ENCODE measurements at regions not wholly inside any gene's neighbourhood (a gene's known extent, or its start where the extent isn't known, plus 50 kb on each side); places are given as distances from the start of the nearest gene placed in this dataset.

DNA sequence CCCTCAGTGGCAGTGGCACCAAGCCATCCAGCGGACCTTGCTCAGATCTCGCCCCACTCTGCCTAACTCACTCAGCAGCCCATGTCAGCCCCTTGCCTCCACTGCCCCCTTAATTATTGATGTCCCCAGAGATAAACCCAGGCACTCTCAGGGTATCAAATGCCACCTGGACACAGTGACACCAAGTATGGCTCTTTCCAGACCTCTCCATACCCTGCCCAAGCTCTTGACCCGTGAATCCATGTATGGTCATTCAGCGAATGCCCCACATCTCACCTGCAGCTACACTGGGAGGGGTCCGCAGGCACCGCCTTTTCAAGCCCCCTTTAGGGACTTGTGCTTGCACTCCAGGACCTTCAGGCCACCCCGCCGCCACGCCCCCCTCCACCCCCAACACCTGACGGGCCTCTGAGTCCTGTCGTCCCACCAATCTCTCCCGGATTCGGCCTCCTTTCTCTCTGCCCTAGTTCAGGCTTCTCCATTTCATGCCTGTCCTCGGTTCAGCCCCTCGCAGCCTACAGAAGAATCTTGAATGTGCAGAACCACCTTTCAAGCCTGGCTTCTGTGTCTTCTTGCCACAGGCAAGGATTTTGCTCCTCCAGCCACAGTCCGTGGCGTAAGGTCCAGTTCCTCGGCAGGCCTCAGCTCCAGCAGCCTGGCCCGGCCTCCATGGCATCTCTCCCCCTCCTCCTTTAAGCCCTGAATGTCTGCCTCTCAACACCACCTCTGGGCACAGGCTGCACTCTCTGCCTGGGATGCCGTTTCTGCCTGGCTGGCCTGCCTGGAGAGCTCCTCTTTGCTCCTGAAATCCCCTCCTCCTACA is 54.1 kb upstream of the ODC1 start (continued):
- TF ChIP-seq, protein P1, sequence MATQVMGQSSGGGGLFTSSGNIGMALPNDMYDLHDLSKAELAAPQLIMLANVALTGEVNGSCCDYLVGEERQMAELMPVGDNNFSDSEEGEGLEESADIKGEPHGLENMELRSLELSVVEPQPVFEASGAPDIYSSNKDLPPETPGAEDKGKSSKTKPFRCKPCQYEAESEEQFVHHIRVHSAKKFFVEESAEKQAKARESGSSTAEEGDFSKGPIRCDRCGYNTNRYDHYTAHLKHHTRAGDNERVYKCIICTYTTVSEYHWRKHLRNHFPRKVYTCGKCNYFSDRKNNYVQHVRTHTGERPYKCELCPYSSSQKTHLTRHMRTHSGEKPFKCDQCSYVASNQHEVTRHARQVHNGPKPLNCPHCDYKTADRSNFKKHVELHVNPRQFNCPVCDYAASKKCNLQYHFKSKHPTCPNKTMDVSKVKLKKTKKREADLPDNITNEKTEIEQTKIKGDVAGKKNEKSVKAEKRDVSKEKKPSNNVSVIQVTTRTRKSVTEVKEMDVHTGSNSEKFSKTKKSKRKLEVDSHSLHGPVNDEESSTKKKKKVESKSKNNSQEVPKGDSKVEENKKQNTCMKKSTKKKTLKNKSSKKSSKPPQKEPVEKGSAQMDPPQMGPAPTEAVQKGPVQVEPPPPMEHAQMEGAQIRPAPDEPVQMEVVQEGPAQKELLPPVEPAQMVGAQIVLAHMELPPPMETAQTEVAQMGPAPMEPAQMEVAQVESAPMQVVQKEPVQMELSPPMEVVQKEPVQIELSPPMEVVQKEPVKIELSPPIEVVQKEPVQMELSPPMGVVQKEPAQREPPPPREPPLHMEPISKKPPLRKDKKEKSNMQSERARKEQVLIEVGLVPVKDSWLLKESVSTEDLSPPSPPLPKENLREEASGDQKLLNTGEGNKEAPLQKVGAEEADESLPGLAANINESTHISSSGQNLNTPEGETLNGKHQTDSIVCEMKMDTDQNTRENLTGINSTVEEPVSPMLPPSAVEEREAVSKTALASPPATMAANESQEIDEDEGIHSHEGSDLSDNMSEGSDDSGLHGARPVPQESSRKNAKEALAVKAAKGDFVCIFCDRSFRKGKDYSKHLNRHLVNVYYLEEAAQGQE (IDR thresholded peaks at IDR 0.05; ENCODE audit: unreplicated experiment), result no peak
- no peak for TF ChIP-seq ZNF331 (CRISPR knock-in tag; IDR thresholded peaks at IDR 0.05; ENCODE audit: low read depth)

DNA sequence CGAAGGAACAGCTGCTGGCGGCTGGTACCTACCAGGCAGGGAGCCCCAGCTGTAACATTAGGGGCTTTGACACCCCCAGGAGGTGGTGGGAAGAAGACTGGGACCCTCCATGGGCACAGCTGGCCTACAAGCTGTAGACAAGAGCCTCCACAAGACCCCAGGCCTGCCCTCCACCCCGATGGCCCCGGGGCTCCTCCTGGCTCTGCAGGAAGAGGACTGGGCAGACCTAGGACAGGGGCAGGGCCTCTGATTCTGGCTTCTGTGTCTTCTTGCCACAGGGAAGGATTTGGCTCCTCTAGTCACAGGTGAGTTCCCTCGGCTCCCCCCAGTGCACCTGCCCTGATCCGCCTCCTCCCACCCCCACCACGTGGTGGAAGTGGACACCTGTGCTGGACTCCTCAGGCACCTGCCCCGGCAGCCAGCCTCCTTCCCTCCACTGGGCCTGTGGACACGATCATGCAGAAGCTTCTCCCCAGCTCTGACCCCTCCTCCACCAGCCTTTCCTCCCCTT is 53.4 kb upstream of the ODC1 start:
- H3K27ac ChIP-seq (ENCODE audit: low read depth), result no peak overlapping the region
- DNase-seq (ENCODE audit: low spot score) (no peak), ATAC-seq (no peak)
- Mint-ChIP-seq H3K27me3 (ENCODE audit: insufficient read depth, low read depth, poor library complexity) (peaks cover 3% of the 10 kb centered on the region), H3K9me3 (no peaks in the 10 kb centered on the region), H3K4me3 (no peak overlapping the region; the same call in 2 of the 3 replicates), H3K4me1 (peaks cover 2% of the 10 kb centered on the region; the same call in 2 of the 3 replicates), H3K27ac (no peak overlapping the region), H3K36me3 (ENCODE audit: low read depth) (no peaks in the 10 kb centered on the region)
- TF ChIP-seq POLR2AphosphoS5 (IDR thresholded peaks at IDR 0.05; ENCODE audit: low read depth) (no peak), CREB1 (CRISPR knock-in tag; IDR thresholded peaks at IDR 0.05; ENCODE audit: low read depth) (no peak), JUNB (IDR thresholded peaks at IDR 0.05; ENCODE audit: unreplicated experiment) (no peak), NANOG (IDR thresholded peaks at IDR 0.05; ENCODE audit: borderline replicate concordance) (no peak)
- TF ChIP-seq, protein P2, sequence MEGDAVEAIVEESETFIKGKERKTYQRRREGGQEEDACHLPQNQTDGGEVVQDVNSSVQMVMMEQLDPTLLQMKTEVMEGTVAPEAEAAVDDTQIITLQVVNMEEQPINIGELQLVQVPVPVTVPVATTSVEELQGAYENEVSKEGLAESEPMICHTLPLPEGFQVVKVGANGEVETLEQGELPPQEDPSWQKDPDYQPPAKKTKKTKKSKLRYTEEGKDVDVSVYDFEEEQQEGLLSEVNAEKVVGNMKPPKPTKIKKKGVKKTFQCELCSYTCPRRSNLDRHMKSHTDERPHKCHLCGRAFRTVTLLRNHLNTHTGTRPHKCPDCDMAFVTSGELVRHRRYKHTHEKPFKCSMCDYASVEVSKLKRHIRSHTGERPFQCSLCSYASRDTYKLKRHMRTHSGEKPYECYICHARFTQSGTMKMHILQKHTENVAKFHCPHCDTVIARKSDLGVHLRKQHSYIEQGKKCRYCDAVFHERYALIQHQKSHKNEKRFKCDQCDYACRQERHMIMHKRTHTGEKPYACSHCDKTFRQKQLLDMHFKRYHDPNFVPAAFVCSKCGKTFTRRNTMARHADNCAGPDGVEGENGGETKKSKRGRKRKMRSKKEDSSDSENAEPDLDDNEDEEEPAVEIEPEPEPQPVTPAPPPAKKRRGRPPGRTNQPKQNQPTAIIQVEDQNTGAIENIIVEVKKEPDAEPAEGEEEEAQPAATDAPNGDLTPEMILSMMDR (conservative IDR thresholded peaks at IDR 0.05; ENCODE audit: low read depth in 2 of 2), result no peak
- TF ChIP-seq, protein P1 (IDR thresholded peaks at IDR 0.05; ENCODE audit: unreplicated experiment), result no peak
- H3K4me3 ChIP-seq, result no peak overlapping the region
- H3K36me3 ChIP-seq (ENCODE audit: insufficient read depth), result no peaks in the 10 kb centered on the region
- no peaks in the 10 kb centered on the region for H3F3A ChIP-seq (replicated peaks; ENCODE audit: low read depth)
- no peak overlapping the region for H3K4me2 ChIP-seq
- H4K20me1 ChIP-seq (replicated peaks; ENCODE audit: insufficient read depth), result no peaks in the 10 kb centered on the region
- no peak overlapping the region for H2AFZ ChIP-seq
- no peaks in the 10 kb centered on the region for H3K4me1 ChIP-seq (ENCODE audit: insufficient read depth)
- H3K79me2 ChIP-seq (replicated peaks; ENCODE audit: insufficient read depth), result no peaks in the 10 kb centered on the region
- no peaks in the 10 kb centered on the region for H3K9me2 ChIP-seq (ENCODE audit: insufficient read depth)
- H3K27me3 ChIP-seq (ENCODE audit: insufficient read depth), result no peaks in the 10 kb centered on the region

Data from GM23338 (cell line).